ENCODE measurements at regions not wholly inside any gene's neighbourhood (a gene's known extent, or its start where the extent isn't known, plus 50 kb on each side); places are given as distances from the start of the nearest gene placed in this dataset.
A peak's percentile ranks its signal among the peaks of the same experiment; 100 is the strongest.

DNA sequence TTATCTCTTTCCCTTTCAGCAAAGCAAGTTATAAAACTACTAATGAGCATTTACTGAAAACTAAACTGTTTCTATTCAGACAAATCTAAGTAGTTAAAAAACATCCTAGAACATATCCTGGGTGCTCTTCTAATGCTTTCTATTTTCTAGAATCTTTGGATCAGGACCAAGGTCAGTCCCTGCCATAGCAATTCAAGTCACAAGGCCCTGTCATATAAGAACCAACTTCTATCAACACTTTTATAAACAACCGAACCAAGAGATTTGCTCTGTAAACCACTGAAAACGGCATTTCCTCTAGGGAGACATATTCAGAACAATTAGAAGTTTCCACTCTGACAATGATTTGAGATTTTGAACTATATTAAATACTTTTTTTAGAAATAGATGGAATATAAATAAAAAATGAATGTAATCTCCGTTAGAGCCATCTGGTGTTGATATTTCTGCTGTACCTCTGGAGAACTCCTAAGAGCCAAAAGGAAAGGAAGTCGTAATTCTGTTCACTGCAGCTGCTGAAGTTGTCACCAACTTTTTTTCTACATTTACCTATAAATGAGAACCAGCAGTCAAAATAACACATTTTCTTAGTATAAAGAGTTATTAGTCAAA lies 51.4 kb upstream of the LGSN start:
- peak; percentile 21 for DNase-seq

DNA sequence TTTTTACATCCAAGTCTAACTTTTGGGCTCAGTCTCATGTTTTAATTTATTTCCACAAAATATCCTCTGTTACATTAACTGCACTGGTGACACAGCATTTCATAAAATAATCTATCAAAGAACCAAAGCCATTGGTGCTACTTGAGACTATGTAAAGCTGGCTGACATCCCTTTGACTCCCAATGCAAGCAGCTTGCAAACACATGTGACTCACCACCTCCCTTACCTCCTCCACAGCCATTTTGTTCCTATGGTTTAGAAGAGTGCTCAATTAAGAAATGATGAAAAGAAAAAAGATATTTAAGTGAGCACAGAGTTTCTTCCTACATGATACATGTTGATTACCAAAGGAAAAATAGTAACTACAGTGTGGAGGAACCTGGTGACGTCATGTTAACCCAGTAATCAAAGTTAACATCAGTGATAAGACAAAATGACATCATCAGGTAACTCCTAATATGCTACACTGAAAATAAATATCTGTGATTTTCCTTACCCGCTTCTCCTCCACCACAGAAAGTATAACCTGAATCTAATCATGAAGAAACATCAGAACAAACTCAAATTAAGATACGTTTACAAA lies 53.3 kb upstream of the LGSN start:
- DNase-seq: no peak

DNA sequence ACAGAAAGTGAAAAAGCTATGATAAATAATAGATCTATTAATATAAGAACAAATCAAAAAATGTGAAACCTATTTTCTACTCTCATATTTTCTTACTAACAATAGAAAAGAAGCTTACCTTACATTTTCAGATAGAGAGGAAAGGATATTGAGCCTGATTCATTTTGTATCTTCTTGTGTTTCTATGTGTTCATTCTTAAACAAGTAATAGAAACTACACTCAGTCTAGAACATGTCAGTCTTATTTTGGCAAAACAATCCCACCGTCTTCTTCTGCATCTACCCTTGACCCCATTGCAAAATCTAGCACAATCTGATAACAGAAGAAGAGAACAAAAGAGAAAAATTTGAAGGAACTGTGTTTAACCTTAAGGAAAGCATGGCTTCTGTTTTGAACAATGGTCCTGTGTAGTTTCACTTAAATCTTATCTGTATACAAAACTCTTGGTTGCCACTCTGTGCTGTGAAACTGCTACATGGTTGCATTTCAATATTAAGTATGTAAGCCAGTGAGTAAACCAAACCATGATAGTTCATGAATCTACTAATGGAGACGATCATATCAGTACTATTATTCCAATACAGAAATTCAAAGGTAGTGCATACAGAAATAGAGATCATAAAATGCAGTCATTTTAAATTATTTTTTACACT lies 69.5 kb upstream of the LGSN start:
- no peak for DNase-seq

DNA sequence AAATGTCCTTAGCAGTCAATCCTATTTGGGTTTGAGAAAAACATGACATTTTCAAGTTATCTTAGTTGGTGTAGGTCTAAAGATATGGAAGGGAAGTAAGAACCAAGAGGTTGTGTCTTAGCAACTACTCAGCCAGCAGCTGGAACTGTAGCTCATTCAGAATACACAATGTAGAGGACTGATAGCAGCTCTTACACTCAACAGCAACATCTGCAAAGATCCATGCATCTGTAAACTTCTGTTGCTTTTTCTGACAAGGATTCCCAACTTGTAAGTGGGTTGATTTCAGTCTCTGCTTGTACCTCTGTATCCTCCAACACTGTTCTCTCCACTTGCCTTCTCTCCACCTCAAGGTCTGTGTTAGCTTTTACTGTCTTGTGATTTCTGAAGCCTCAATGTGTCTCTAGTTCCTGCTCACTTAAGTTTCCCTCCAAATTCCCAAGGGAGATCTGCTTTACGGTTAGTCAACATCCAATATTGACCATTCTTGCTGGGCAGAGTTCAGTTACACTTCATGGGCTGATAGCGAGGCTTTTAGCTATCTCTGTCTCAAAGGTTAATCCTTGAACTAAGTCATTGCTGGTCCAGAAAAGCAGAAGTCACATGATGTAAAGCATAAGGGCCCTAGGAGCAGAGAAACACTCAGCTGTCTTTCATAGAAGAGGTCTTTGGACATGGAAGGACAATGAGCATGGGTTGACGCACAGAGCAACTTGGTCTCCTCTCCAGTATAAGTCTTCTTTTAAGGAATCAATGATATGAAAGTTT lies 71.6 kb upstream of the LGSN start:
- DNase-seq: no peak

DNA sequence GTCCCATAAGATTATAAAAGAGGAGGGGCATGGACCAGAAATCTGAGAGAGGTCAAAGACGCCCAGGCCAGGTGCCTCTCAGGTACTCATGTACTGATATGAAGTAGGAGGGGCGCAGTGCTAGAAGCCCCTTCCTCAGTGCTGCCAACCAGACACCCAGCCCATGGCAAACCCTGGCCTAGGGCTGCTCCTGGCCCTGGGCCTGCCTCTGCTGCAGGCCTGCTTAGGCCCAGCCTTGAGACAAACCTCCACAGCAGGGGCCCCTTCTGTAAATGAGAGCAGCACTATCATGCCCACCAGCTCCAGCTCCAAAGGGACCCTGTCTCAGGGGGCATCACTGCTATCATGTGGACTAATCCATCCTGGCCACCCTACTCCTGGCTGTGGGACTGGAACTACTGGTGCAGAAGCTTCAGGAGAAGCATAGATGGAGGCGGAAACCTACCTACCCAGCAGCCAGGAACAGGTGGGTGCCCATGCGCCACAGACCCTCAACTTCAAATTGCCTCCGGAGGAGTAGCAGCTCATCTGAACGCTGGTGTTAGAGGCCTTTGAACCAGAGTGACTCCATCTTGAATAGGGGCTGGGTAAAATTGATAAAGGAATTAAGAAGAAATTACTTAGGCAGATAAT lies 72.4 kb upstream of the LGSN start:
- DNase-seq: no peak

DNA sequence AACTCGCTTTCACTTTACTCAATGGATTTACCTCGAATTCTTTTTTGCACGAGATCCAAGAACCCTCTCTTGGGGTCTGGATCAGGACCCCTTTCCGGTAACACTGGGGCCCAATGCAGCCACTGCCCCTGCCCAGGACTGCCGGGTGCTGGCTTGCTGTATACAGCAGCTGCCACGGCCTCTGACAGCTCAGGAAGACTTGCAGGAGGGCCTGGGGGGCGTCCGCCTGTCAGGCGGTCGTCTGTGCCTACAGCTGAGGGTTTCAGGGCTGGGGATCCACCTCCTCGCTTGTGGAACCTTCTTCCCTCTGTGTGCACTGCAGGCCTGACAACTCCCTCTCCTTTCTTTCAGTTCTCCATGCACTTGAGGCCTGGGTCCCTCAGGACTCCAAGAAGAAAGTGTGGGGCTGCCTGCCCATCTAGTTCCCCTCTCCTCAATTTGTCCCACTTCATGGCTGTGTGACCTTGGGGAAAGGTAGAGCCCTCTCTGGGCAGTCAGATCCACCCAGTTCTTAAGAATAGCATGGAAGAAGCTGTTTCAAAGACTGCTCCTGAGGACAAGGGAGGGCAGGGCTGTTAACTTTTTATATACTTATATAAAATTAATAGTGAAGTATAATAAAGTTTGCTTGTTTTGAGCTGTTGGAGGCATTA lies 75.0 kb upstream of the LGSN start:
- no peak for DNase-seq

DNA sequence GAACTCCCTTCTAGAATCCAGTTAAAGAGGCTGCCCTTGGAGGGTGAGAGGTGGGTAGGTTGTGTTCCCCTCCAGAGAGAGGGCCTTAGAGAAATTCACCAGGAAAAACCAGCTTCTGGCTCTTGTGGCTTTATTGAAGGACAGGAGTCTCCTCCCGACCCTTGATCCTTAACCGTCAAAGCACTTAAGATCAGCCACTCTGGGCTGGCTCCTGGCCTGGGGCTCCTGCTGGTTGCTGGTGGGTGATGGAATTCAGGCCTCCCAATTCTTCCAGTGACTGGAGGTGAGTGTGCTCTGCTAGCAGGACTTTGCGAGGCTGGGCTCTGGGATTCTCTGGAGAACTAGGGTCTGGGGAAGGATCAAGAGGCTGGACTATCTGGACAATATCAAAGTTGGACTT lies 75.6 kb upstream of the LGSN start:
- no peak for DNase-seq

DNA sequence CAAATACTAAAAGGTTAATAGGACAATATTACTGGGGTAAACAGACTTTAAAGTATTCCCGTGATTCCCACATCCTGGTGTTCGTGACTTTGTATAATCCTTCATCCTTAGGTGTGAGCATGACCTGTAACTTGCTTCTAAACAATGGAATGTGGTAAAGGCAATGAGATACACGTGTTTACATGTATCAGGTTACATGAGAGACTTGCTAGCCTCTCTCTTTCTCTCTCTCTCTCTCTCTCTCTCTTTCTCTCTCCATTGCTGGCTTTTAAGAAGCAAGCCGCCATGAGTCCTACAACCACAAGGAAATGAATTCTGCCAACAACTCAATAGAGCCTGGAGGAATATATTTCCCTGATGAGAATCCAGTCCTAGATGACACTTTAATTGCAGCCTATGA lies 83.9 kb upstream of the LGSN start:
- no peak for DNase-seq

DNA sequence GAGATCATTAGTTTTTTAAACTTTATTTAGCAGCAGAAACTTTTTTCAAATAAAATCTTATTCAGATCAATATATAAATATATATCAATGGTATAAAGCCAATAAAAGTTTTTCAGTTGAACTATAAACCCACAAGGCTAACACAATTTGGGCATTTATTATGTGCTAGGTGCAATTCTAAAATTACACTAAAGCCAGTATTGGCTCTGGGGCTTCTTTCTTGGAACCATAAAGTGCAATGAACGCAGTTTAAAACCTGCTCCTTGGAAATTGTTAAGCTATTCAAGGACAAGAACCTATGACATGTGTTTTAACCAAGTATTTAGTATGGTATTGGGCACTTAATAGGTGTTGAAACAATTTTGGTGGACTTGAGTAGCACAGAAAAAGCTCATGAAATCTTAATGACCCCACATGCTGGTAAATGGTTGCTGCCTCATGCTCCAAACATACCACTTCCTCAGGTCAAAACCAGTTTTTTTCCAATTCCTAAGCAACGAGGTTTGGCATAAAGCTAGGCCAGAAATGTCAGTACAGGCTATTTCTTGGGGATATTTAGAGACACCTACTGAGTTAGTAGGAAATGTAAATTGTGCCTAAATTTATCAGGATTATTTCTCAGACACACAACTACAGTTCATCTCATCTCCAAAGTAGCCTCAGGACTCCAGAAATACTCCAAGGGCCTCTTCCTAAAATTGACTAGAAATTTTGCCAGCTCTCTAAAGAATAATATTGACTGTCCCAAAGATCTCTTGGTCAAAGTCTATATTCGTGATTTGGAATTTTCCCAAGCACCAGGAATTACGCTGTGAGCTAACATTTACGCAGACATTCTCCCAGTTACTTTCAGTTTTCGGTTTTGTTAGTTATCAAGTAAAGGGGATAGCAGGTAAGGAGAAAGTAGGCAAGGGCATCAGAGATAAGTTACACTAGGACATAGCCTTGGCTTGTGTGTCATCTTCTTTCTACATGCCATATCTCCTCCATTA lies 90.9 kb upstream of the LGSN start:
- DNase-seq: no peak

DNA sequence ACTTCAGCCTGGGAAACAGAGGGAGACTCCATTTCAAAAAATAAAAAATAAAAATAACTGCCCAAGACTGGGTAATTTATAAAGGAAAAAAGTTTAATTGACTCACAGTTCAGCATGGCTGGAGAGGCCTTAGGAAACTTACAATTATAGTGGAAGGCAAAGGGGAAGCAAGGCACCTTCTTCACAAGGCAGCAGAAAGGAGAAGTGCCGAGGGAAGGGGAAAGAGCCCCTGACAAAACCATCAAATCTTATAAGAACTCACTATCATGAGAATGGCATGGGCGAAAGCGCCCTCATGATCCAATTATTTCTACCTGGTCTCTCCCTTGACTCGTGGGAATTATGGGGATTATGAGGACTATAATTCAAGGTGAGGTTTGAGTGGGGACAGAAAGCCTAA lies 95.5 kb upstream of the LGSN start:
- no peak for DNase-seq

DNA sequence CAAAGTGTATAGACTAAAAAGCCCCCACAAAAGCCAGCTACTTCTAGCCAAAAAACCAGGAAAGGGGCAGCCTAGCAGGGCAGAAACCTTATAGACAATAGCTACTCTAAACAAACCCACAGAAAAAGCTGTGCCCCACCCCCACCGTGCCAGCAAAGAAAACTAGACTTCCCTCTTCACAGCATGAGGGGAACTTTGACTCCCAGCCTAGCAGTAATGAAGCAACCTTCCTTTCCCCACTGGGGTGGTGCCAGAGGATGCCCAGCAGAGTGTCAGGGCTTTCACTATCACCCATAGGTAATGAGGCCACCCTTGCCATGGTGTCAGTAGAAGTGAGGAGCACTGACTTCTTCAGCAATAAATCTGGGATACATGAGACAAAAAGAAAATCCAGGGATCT lies 99.0 kb upstream of the LGSN start:
- no peak for DNase-seq

DNA sequence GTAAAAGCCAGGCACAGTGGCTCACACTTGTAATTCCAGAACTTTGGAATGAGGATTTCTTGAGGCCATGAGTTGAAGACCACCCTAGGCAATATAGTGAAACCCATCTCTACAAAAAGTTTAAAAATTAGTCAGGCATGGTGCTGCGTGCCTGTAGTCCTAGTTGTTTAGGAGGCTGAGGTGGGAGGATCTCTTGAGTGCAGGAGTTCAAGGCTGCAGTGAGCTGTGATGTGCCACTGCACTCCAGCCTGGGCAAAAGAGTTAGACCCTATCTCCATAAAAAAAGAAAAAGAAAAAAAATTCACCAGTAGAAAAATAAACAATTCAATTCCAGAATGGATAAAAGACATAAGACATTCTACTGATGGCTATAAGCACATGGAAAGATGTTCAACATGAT lies 104.9 kb upstream of the LGSN start:
- no peak for DNase-seq

DNA sequence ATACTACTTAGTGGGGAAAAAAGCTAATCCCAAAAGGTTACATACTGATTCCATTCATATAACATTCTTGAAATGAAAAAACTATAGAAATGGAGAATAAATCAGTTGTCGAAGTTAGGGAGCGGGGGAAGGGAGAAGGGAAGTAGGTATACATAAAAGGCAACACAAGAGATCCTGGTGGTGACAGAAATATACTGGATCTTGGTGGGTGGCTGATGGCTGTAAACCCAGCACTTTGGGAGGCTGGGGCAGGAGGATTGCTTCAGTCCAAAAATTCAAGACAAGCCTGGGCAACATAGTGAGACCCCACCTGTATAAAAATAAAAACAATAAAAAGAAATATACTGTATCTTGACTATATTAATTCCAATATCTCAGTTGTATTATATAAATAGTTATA lies 105.7 kb upstream of the LGSN start:
- DNase-seq: no peak

DNA sequence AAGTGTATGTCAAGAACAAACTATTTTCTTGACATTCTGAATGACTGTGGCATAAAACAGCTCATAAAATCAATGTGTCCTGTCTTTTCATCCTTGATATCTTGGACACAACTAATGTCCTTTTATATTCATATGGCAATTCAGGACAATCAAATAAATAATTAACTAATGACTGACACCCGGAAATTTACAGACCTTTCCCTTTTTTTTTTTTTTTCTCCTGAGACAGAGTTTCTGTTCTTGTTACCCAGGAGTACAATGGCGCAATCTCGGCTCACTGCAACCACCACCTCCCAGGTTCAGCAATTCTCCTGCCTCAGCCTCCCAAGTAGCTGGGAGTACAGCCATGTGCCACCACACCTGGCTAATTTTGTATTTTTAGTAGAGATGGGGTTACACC lies 107.1 kb upstream of the LGSN start:
- no peak for DNase-seq

DNA sequence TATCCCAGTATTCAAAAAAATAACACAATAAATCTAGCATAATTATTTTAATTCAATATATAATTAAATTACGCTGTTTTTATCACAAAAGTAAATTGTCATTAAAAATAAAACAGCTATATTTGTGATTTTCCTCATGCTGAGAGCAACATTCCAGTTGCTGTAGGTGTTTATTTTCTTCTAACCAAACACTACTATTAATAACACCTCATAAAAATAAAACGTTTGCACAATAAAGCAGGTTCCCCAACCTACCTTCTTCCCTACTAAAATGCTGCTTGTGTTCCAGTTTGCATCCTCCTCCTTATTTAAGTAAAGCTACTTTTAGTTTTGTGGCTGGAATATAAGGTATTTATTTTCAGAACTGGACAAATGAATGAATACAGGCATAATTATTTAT lies 108.2 kb upstream of the LGSN start:
- DNase-seq: no peak

DNA sequence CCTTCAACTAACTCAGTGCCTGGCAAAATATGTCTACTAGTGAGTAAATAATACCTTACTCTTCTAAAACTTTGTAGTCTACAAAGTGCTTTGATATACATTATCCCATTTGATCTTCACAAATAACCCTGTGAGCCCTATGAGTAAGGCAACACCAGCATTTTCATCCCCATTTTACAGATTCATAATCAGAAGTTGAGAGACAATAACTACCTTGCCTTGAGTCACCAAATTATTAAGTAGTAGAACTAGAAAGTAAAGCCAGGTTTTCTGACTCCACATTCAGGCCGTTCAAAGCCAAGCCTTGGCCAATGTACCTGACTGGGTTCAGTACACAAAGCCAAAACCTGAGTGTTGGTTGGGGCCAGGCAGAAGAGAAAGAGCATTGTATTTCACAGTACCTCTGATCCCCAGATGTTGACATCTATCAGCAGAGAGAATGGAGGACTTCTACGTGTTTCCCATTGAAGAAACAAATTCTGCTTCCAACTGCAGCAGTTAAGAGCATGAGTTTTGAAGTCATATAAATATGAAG lies 111.3 kb upstream of the LGSN start:
- DNase-seq: no peak

DNA sequence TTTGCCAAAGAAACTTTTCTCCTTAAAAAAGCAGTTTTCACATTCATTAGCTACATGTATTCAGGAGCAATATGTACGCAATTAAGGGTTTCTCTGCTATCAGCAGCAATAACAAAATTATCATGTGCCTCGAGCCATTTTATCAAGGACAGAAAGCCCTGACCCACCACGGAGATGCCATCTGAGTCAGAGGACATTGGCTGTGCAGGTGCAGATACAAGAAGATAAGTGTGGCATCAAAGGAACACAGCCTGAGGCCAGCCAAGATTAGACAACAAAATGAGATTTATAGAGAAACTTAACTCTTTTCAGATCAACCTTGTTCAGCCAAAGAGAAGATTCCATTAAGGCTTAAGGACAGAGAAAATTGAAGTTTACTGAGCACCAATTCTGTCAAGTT lies 115.2 kb upstream of the LGSN start:
- DNase-seq: no peak

DNA sequence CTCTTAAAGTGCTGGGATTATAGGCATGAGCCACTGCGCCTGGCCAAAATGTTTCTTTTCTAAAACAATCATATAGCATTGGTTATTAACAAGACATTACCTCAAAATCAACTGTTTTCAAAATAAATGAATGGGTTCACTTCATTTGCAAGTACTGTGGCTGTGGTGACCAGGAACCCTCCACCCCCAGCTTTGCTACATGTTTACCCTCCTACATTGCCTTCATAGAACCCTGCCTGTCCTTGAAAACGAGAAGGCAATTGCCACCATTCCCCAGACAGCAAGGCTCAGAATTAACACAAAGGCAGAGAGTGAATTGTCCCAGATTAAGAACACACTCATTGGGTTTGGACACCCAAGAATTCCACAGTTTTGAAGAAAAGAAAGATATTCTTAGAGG lies 116.6 kb upstream of the LGSN start:
- no peak for DNase-seq

DNA sequence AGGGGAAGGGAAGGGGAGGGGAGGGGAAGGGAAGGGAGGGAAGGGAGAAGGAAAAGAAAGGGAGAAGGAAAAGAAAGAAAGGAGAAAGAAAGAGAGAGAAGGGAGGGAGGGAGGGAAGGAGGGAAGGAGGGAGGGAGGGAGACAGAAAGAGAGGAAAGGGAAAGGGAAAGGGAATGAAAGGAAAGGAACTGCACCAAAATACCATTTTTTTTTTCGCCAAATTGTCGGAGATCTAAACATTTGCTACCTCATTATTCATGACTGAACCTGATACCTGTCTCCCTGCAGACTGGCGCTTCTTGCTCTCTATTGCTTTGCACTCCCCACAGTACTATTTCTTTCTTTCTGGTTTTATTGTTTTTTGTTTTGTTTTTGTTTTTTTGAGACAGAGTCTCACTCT lies 117.3 kb upstream of the LGSN start:
- DNase-seq: no peak

DNA sequence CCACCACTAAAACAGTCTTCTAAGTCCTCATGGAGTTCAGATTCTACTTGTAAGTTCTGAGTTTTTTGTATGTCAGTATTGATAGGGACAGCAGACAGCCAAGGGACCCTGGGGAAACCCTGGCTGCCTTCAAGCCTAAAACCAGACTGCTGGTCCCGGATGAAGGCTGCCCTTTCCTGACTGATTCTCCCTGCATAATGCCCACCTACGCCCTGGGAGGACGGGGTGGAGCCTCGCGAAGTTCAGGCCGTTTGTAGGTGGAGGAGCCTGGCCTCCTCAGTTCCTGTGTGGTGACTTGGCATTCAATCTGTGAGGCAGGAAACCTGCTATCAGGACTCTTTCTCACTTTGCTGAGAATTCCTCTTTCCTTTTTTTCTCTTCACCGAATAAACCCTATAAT lies 120.3 kb upstream of the LGSN start:
- no peak for DNase-seq

DNA sequence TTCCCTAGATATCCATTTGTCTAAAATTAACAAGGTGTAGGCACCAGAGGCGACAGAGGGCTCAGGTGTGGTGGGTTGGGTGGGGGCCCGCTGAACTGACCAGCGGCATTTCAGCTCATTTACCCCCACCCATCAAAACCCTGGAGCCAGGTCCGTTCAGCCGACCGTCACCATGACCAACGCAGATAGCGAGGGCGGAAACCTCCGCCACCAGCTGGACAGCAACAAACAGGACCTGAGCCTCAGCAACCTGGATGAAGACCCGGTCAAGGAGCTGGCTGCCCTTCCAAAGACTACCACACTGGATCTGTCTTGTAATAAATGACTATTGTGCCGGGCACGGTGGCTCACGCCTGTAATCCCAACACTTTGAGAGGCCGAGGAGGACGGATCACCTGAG lies 120.8 kb upstream of the LGSN start:
- DNase-seq: no peak
